SK-N-SH (cell line): ENCODE measurements at regions not wholly inside any gene's neighbourhood (a gene's known extent, or its start where the extent isn't known, plus 50 kb on each side); places are given as distances from the start of the nearest gene placed in this dataset.
A peak's percentile ranks its signal among the peaks of the same experiment; 100 is the strongest.

Experiments used
- CTCF ChIA-PET: fragments of 300-600, 350-600 bp; formaldehyde crosslinking; extraction: SDS; loops from one replicate; lab custom pipeline; 2021; lab: Yijun Ruan, JAX
- POLR2A ChIA-PET: fragments of 350-600 bp; sonication (Branson Sonifier 250); formaldehyde crosslinking; extraction: SDS; loops from one replicate; lab custom pipeline; 2020; ENCODE audit warnings: antibody characterized with exemption, inconsistent platforms; lab: Yijun Ruan, JAX
- DNase-seq: peaks from one replicate; pipeline ENCODE4 v3.0.0; 2012
- H2AFZ ChIP-seq: fragments of 200-600 bp; sonication (generic); 2 replicates; pipeline ENCODE4 v1.8.1; 2016; ENCODE audit warnings: antibody characterized with exemption, mild to moderate bottlenecking, low read depth
- H3F3A ChIP-seq: fragments of 200-600 bp; sonication (generic); replicated peaks from 2 replicates; pipeline ENCODE3; 2016; ENCODE audit warnings: antibody characterized with exemption, mild to moderate bottlenecking; ENCODE audit not compliant: insufficient read depth
- H3K27ac ChIP-seq, 2 experiments: fragments of 200-500 bp in 1 of 2; fragments of 200-600 bp in 1 of 2; sonication (Bioruptor generic) in 1 of 2; sonication (generic), shearing (Covaris generic) in 1 of 2; 2 replicates each; pipeline versions ENCODE4 v1.5.1 to v1.6.1; 2014 to 2016; ENCODE audit warnings: low read depth in 2 of 2, inconsistent platforms in 1 of 2, low read length in 1 of 2, mild to moderate bottlenecking in 1 of 2, mixed read lengths in 1 of 2
- H3K27me3 ChIP-seq: fragments of 200-600 bp; sonication (generic), shearing (Covaris generic); 2 replicates; pipeline ENCODE4 v1.6.1; 2016; ENCODE audit warnings: mixed run types; ENCODE audit not compliant: insufficient read depth
- H3K36me3 ChIP-seq, 2 experiments: fragments of 200-500 bp in 1 of 2; fragments of 200-600 bp in 1 of 2; sonication (Bioruptor generic) in 1 of 2; sonication (generic) in 1 of 2; replicated peaks in 1 of 2; 2 replicates each; pipeline versions ENCODE3 to v1.5.1; 2014 to 2016; ENCODE audit warnings: low read length in 1 of 2, mild to moderate bottlenecking in 1 of 2; ENCODE audit not compliant: insufficient read depth in 2 of 2, control insufficient read depth in 1 of 2
- H3K4me1 ChIP-seq, 2 experiments: fragments of 200-500 bp in 1 of 2; fragments of 200-600 bp in 1 of 2; sonication (Bioruptor generic) in 1 of 2; sonication (generic), shearing (Covaris generic) in 1 of 2; 2 replicates each; pipeline versions ENCODE4 v1.5.1 to v1.6.1; 2014 to 2016; ENCODE audit warnings: low read depth in 1 of 2, low read length in 1 of 2, mixed run types in 1 of 2; ENCODE audit not compliant: insufficient read depth in 2 of 2, control insufficient read depth in 1 of 2
- H3K4me2 ChIP-seq: fragments of 200-600 bp; sonication (generic), shearing (Covaris generic); 2 replicates; pipeline ENCODE4 v1.6.1; 2017; ENCODE audit warnings: mixed run types
- H3K4me3 ChIP-seq, 2 experiments: fragments of 200-500 bp in 1 of 2; fragments of 200-600 bp in 1 of 2; sonication (Bioruptor generic) in 1 of 2; sonication (generic), shearing (Covaris generic) in 1 of 2; 2 replicates each; pipeline versions ENCODE4 v1.5.1 to v1.8.1; 2014 to 2016; ENCODE audit warnings: low read depth in 2 of 2, inconsistent platforms in 1 of 2, low read length in 1 of 2, mild to moderate bottlenecking in 1 of 2, mixed read lengths in 1 of 2, moderate library complexity in 1 of 2
- H3K79me2 ChIP-seq: fragments of 200-600 bp; sonication (generic); 2 replicates; pipeline ENCODE4 v1.8.1; 2017; ENCODE audit warnings: mild to moderate bottlenecking; ENCODE audit not compliant: insufficient read depth
- H3K9ac ChIP-seq: fragments of 200-600 bp; sonication (generic); 2 replicates; pipeline ENCODE4 v1.6.1; 2017; ENCODE audit warnings: mixed run types
- H3K9me2 ChIP-seq: fragments of 200-600 bp; sonication (generic); 2 replicates; pipeline ENCODE4 v1.6.1; 2017; ENCODE audit warnings: mixed run types
- H3K9me3 ChIP-seq: fragments of 200-600 bp; sonication (generic); 2 replicates; pipeline ENCODE4 v1.6.1; 2017; ENCODE audit warnings: mixed run types, mild to moderate bottlenecking, moderate library complexity
- H4K20me1 ChIP-seq: fragments of 200-600 bp; sonication (generic); 2 replicates; pipeline ENCODE4 v1.6.1; 2017; ENCODE audit warnings: mild to moderate bottlenecking, mixed run types; ENCODE audit not compliant: insufficient read depth
- CTCF ChIP-seq: fragments of 200-600 bp; sonication (generic); IDR thresholded peaks from 2 replicates; pipeline ENCODE4 v1.6.1; 2017; ENCODE audit warnings: antibody characterized with exemption, mild to moderate bottlenecking, moderate library complexity
- EP300 ChIP-seq, 2 experiments: IDR thresholded peaks; 2 replicates each; pipeline versions ENCODE4 v1.4.0 to v1.6.1; 2012; ENCODE audit warnings: borderline replicate concordance in 1 of 2, low read depth in 1 of 2, low read length in 1 of 2
- EZH2phosphoT487 ChIP-seq: fragments of 200-600 bp; sonication (generic); IDR thresholded peaks from 2 replicates; pipeline ENCODE4 v1.6.1; 2017; ENCODE audit warnings: low read depth, mixed run types, mild to moderate bottlenecking, antibody characterized with exemption, moderate library complexity, borderline replicate concordance
- FOXJ3 ChIP-seq: sonication (generic); formaldehyde crosslinking; IDR thresholded peaks from 2 replicates; pipeline ENCODE4 v1.5.1; 2020; ENCODE audit warnings: mild to moderate bottlenecking, missing genetic modification reagents
- FOXM1 ChIP-seq: IDR thresholded peaks from 2 replicates; pipeline ENCODE4 v1.4.0; 2012; ENCODE audit warnings: low read depth, mild to moderate bottlenecking
- GABPA ChIP-seq: IDR thresholded peaks from 2 replicates; pipeline ENCODE4 v1.4.0; 2012; ENCODE audit warnings: low read depth, mild to moderate bottlenecking
- JUND ChIP-seq: IDR thresholded peaks from 2 replicates; pipeline ENCODE4 v1.4.0; 2012
- MXI1 ChIP-seq: IDR thresholded peaks from 2 replicates; pipeline ENCODE4 v1.6.1; 2012; ENCODE audit warnings: mild to moderate bottlenecking, low read depth, low read length, improper control_type of control experiment
- NFIC ChIP-seq: IDR thresholded peaks from 2 replicates; pipeline ENCODE4 v1.4.0; 2012; ENCODE audit warnings: borderline replicate concordance
- PBX3 ChIP-seq: IDR thresholded peaks from 2 replicates; pipeline ENCODE4; 2012
- POLR2AphosphoS5 ChIP-seq: IDR thresholded peaks from 2 replicates; pipeline ENCODE4 v1.6.1; 2012; ENCODE audit warnings: low read depth, low read length
- RCOR1 ChIP-seq: fragments of 150-350 bp; IDR thresholded peaks from 2 replicates; pipeline ENCODE4 v1.6.1; 2017; ENCODE audit warnings: antibody characterized with exemption, low read length
- RFX5 ChIP-seq: IDR thresholded peaks from 2 replicates; pipeline ENCODE4 v1.6.1; 2012; ENCODE audit warnings: mild to moderate bottlenecking, improper control_type of control experiment, low read length
- RXRA ChIP-seq: IDR thresholded peaks from 2 replicates; pipeline ENCODE4 v1.4.0; 2012; ENCODE audit warnings: low read depth, mild to moderate bottlenecking, borderline replicate concordance
- TAF1 ChIP-seq: IDR thresholded peaks from 2 replicates; pipeline ENCODE4 v1.6.1; 2012; ENCODE audit warnings: low read depth, mild to moderate bottlenecking, low read length, moderate library complexity, borderline replicate concordance
- TEAD4 ChIP-seq: IDR thresholded peaks from 2 replicates; pipeline ENCODE4 v1.4.0; 2012; ENCODE audit warnings: mild to moderate bottlenecking, borderline replicate concordance; ENCODE audit not compliant: insufficient read depth
- ZBTB33 ChIP-seq: IDR thresholded peaks from 2 replicates; pipeline ENCODE4 v1.4.0; 2012; ENCODE audit warnings: low read depth, borderline replicate concordance

- Histone ChIP-seq H3K9me3 (no peaks in the 10 kb centered on the region), H4K20me1 (no peaks in the 10 kb centered on the region), H3K4me3 (no peak overlapping the region), H3K79me2 (no peaks in the 10 kb centered on the region), H3F3A (no peaks in the 10 kb centered on the region), H3K9me2 (no peaks in the 10 kb centered on the region), H3K4me2 (no peak overlapping the region), H3K4me1 (peaks cover 0 to 15% of the 10 kb centered on the region in 2 experiments; a peak in 2 of 4 replicates), H2AFZ (no peak overlapping the region), H3K27me3 (no peaks in the 10 kb centered on the region), H3K36me3 (no peaks in the 10 kb centered on the region), H3K27ac (no peak overlapping the region), H3K9ac (no peak overlapping the region)
- ChIA-PET CTCF (interaction anchor here (0.8 to 1.8 kb wide), 2 partner anchors 10 to 138 kb away, joined by 3 to 6 read pairs; no protein-coding TSS in a partner anchor), POLR2A (no interaction called here)
- no peak for DNase-seq
- no peak for TF ChIP-seq NFIC
- TF ChIP-seq ZBTB33, result no peak
- no peak for TF ChIP-seq CTCF
- TF ChIP-seq EZH2phosphoT487, result no peak
- no peak for TF ChIP-seq RXRA
- TF ChIP-seq POLR2AphosphoS5, result no peak
- TF ChIP-seq JUND, result no peak
- no peak for TF ChIP-seq GABPA
- no peak for TF ChIP-seq PBX3
- no peak for TF ChIP-seq TAF1
- no peak for TF ChIP-seq MXI1
- no peak for TF ChIP-seq FOXM1
Measured at GRCh38 chr3:40723083-40723660, 198.4 kb downstream of the ZNF621 start.

- no peaks in the 10 kb centered on the region for H4K20me1 ChIP-seq
- ChIA-PET POLR2A (no interaction called here), CTCF (interaction anchor here (1.0 to 1.8 kb wide), 3 partner anchors 140 to 144 kb away, joined by 3 to 6 read pairs (median 3); no protein-coding TSS in a partner anchor)
- no peak overlapping the region for H3K4me3 ChIP-seq
- H2AFZ ChIP-seq, result no peak overlapping the region
- no peak overlapping the region for H3K9ac ChIP-seq
- no peaks in the 10 kb centered on the region for H3F3A ChIP-seq
- peaks cover 0 to 15% of the 10 kb centered on the region in 2 experiments; a peak in 2 of 4 replicates for H3K4me1 ChIP-seq
- peak; percentile 25 for DNase-seq
- no peaks in the 10 kb centered on the region for H3K36me3 ChIP-seq
- no peak overlapping the region for H3K4me2 ChIP-seq
- H3K79me2 ChIP-seq, result no peaks in the 10 kb centered on the region
- peaks cover 5% of the 10 kb centered on the region; the same call in 1 of the 2 replicates for H3K9me3 ChIP-seq
- no peaks in the 10 kb centered on the region for H3K9me2 ChIP-seq
- peak overlapping the region in 1 of 2 experiments; percentile 55; a peak in 2 of 4 replicates for H3K27ac ChIP-seq
- TF ChIP-seq RCOR1, result 0 out of 2 replicates have a peak, but pooled peaks have one; percentile 4
- TF ChIP-seq NFIC, result no peak
- TF ChIP-seq TEAD4, result no peak
- TF ChIP-seq EP300 (IDR thresholded peaks at IDR 0.05; ENCODE audit: borderline replicate concordance in 1 of 2, low read depth in 1 of 2, low read length in 1 of 2), result 0 out of 4 replicates have a peak, but pooled peaks of 1 of the 2 experiments have one; percentile 19
- no peak for TF ChIP-seq FOXJ3 (CRISPR knock-in tag)
- TF ChIP-seq RFX5, result no peak
- no peaks in the 10 kb centered on the region for H3K27me3 ChIP-seq
Measured at GRCh38 chr3:40725031-40725430, 200.3 kb downstream of the ZNF621 start.
